ENCODE measurements at regions not wholly inside any gene's neighbourhood (a gene's known extent, or its start where the extent isn't known, plus 50 kb on each side); places are given as distances from the start of the nearest gene placed in this dataset.

DNA sequence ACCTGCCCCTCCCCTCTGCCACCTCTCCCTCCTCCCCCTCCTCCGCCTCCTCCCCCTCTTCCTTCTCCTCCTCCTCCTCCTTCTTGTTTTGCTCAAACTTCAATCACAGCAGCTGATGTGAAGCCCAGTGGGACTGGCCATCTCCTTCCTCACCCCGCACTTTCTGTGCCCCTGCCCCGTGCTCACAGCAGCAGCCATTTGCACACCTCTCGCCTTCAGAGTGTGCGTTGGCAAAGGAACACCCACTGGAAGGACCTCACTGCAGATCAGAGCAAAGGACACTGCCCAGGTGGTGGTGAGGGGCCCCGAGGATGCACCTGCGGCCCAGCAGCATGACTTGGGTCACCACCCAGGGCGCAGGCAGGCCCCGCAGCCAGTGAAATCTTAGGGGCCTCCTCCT, 98.8 kb downstream of the SOX1 start:
- TF ChIP-seq, protein P1, sequence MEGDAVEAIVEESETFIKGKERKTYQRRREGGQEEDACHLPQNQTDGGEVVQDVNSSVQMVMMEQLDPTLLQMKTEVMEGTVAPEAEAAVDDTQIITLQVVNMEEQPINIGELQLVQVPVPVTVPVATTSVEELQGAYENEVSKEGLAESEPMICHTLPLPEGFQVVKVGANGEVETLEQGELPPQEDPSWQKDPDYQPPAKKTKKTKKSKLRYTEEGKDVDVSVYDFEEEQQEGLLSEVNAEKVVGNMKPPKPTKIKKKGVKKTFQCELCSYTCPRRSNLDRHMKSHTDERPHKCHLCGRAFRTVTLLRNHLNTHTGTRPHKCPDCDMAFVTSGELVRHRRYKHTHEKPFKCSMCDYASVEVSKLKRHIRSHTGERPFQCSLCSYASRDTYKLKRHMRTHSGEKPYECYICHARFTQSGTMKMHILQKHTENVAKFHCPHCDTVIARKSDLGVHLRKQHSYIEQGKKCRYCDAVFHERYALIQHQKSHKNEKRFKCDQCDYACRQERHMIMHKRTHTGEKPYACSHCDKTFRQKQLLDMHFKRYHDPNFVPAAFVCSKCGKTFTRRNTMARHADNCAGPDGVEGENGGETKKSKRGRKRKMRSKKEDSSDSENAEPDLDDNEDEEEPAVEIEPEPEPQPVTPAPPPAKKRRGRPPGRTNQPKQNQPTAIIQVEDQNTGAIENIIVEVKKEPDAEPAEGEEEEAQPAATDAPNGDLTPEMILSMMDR (IDR thresholded peaks at IDR 0.05) = no peak
- Histone ChIP-seq H3K27me3 (peaks cover 0 to 6% of the 10 kb centered on the region in 2 donors), H3K4me1 (no peaks in the 10 kb centered on the region), H3K9me3 (no peaks in the 10 kb centered on the region), H3K4me3 (no peak overlapping the region), H3K36me3 (no peaks in the 10 kb centered on the region), H3K27ac (no peak overlapping the region)
- intact Hi-C loops (cut with DNase I; ENCODE audit: low total_unique reads) = no loop called here
- no peak for DNase-seq

DNA sequence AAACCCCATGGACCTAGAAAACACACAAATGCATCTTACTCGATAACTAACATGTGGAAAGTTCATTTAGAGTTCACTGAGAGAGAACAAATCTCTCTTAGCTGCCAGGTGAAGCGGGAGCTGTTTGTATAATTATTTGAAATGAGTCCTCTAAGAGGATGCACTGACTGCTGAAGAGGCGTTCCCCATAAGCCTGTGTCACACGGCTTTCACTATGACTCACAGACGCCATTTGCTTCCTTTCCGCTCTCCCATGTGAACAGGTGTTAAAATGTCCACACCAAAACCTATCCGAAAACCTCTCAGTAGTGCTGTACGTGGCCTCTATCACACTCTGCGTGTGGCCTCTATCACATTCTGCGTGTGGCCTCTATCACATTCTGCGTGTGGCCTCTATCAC, 101.8 kb downstream of the SOX1 start:
- Histone ChIP-seq H3K9me3 (no peaks in the 10 kb centered on the region), H3K4me1 (no peaks in the 10 kb centered on the region), H3K27ac (no peak overlapping the region), H3K4me3 (no peak overlapping the region), H3K27me3 (peaks cover 0 to 14% of the 10 kb centered on the region in 2 donors), H3K36me3 (no peaks in the 10 kb centered on the region)
- DNase-seq = no peak
- intact Hi-C loops (cut with DNase I; ENCODE audit: low total_unique reads) = no loop called here
- TF ChIP-seq, protein P1 (IDR thresholded peaks at IDR 0.05) = no peak

DNA sequence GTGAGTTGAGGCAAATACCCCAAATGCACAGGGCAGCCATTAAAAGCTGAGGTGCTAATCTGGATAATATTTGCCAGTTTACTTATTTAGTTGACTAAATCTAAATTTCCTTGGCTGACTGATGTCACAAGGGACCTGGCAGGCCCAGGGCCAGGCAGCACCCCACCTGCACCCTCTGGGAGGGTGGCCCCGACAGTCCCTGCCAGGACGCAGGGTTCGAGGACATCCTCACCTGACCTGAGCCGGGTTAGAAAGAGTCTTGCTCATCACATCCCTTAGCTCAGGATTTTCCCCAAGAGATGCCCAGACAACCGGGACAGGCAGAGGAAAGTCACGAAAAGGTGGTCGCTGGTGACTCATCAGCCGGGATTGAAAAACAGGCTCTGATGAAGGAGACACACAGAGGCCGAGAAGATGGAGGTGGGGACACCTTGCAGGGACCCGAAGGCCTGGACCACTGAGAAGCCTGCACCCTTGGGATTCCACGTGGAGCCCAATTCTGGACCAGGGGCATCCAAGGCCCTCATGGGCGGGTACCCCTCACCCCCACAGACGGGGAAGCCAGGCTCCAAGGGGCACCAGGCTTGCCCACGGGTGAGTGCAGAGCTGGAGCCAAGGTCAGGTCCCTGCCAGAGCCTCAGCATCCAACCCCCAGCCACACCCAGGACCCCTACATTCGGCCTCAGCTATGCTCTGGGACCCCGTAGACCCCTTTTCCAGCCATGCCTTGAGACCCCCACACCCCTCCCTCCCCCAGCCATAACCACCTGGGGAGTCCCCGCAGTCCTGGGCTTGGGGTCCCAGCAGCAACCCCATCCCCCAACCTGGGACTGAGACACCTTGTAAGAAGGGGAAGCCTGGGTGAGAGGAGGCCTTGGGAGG, 103.2 kb downstream of the SOX1 start:
- TF ChIP-seq, protein P1 (IDR thresholded peaks at IDR 0.05) = no peak
- intact Hi-C loops (cut with DNase I; ENCODE audit: low total_unique reads) = no loop called here
- H3K27ac ChIP-seq = no peak overlapping the region
- no peaks in the 10 kb centered on the region for H3K36me3 ChIP-seq
- H3K9me3 ChIP-seq = peaks cover 0 to 7% (median 0%) of the 10 kb centered on the region in 3 donors
- H3K4me3 ChIP-seq = no peak overlapping the region
- H3K4me1 ChIP-seq = no peaks in the 10 kb centered on the region
- H3K27me3 ChIP-seq = peaks cover 0 to 14% of the 10 kb centered on the region in 2 donors
- no peak for DNase-seq

DNA sequence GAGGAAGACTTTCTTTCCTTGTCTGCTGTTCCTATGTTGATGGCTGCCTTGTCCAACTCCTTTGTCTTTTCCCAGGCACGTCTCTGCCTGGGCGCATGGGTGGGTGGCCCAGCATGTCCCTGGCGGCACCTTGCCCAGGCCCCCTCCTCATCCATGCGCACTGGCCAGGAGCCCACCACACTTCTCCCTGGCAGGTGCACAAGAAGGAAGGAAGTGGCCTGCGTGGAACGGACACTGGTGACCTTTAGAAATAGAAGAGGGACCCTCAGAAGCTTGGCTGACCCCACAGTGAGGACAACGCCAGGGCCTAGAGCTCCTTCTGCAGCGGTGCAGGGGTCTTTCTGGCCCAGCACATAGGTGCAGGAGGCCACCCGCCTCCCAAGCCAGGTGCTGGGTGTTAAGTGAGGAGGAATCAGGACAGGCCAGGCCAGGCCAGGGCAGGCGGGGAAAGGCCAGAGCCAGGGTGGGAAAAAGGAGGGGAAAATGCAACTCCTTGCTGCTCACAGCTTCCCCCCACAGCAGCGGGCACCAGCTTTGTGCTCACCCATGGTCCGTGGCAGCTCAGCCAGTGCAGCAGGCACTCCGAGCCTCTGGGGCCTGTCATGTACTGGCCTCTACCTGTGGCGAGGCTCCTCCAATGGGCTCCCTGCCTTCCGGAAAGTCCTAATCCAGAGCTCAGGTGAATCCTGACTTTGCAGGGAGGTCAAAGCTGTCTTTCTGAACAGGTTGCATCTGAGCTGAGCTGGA, 104.0 kb downstream of the SOX1 start:
- intact Hi-C loops (cut with DNase I; ENCODE audit: low total_unique reads) = no loop called here
- Histone ChIP-seq H3K4me3 (no peak overlapping the region), H3K4me1 (no peaks in the 10 kb centered on the region), H3K27ac (no peak overlapping the region), H3K9me3 (peaks cover 0 to 7% (median 0%) of the 10 kb centered on the region in 3 donors), H3K36me3 (no peaks in the 10 kb centered on the region), H3K27me3 (peaks cover 0 to 14% of the 10 kb centered on the region in 2 donors)
- DNase-seq = no peak
- TF ChIP-seq, protein P1 (IDR thresholded peaks at IDR 0.05) = no peak

DNA sequence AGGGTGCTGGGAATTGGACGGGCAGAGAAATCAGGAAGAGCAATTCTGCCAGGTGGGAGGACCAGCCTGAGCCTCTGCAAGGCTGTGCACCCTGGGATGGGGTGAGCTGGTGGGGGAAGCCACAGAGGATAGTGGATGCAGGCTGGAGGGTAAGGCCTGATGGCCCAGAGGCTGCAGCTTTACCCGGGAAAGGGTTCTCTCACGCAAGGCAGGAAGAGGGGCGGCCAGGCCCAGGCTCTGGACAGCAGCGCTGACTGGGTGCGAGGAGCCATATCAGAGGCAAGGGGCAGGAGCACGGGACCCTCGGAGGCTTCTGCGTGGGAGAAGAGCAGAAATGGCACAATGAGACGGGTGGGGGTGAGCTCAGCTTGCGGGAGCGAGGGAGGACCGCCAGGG, 104.6 kb downstream of the SOX1 start:
- no peak overlapping the region for H3K27ac ChIP-seq
- no peaks in the 10 kb centered on the region for H3K4me1 ChIP-seq
- H3K9me3 ChIP-seq = peaks cover 0 to 7% (median 0%) of the 10 kb centered on the region in 3 donors
- peaks cover 0 to 14% of the 10 kb centered on the region in 2 donors for H3K27me3 ChIP-seq
- no peak overlapping the region for H3K4me3 ChIP-seq
- TF ChIP-seq, protein P1 (IDR thresholded peaks at IDR 0.05) = no peak
- intact Hi-C loops (cut with DNase I; ENCODE audit: low total_unique reads) = no loop called here
- DNase-seq = no peak
- no peaks in the 10 kb centered on the region for H3K36me3 ChIP-seq

Data from tibial artery (tissue), 4 donors.